ENCODE measurements at regions not wholly inside any gene's neighbourhood (a gene's known extent, or its start where the extent isn't known, plus 50 kb on each side); places are given as distances from the start of the nearest gene placed in this dataset.

GRCh38 chr9:21553441-21553840, 71.3 kb upstream of the IFNE start:
- TF ChIP-seq CTCF (IDR thresholded peaks at IDR 0.05) (no peak), POLR2A (IDR thresholded peaks at IDR 0.05) (no peak), POLR2AphosphoS5 (IDR thresholded peaks at IDR 0.05) (no peak), EP300 (IDR thresholded peaks at IDR 0.05) (no peak)

Data from stomach (tissue), 4 donors.